Subcutaneous abdominal adipose tissue (tissue), 5 donors: ENCODE measurements at regions not wholly inside any gene's neighbourhood (a gene's known extent, or its start where the extent isn't known, plus 50 kb on each side); places are given as distances from the start of the nearest gene placed in this dataset.

Experiments used
- H3K27ac ChIP-seq: one replicate; pipeline ENCODE4 v1.7.0; 2013; ENCODE audit warnings: low read depth, mild to moderate bottlenecking, inconsistent platforms, low read length, moderate library complexity
- H3K27me3 ChIP-seq, 5 donors: one replicate each; pipeline ENCODE4 v1.7.0; 2013; ENCODE audit warnings: low read length in 5 of 5, inconsistent platforms in 1 of 5; ENCODE audit not compliant: control insufficient read depth in 5 of 5, insufficient read depth in 4 of 5
- H3K36me3 ChIP-seq, 5 donors: one replicate each; pipeline ENCODE4 v1.7.0; 2013; ENCODE audit warnings: low read length in 5 of 5; ENCODE audit not compliant: control insufficient read depth in 5 of 5, insufficient read depth in 5 of 5
- H3K4me1 ChIP-seq, 5 donors: one replicate each; pipeline ENCODE4 v1.7.0; 2013; ENCODE audit warnings: low read length in 5 of 5, mild to moderate bottlenecking in 3 of 5, moderate library complexity in 1 of 5; ENCODE audit not compliant: control insufficient read depth in 5 of 5, insufficient read depth in 5 of 5
- H3K4me3 ChIP-seq, 5 donors: one replicate each; pipeline ENCODE4 v1.7.0; 2013; ENCODE audit warnings: low read length in 5 of 5, low read depth in 1 of 5
- H3K9ac ChIP-seq, 5 donors: one replicate each; pipeline ENCODE4 v1.7.0; 2013; ENCODE audit warnings: low read length in 5 of 5, mild to moderate bottlenecking in 4 of 5, moderate library complexity in 3 of 5
- H3K9me3 ChIP-seq, 5 donors: one replicate each; pipeline ENCODE4 v1.7.0; 2013; ENCODE audit warnings: low read length in 5 of 5; ENCODE audit not compliant: control insufficient read depth in 5 of 5
- donor health status: healthy.
- donor health status: healthy.
- donor health status: healthy.
- donor health status: healthy.
- donor health status: healthy.

- Histone ChIP-seq H3K27me3 (peaks cover 0 to 4% (median 0%) of the 10 kb centered on the region in 5 donors), H3K9me3 (peaks cover 0 to 4% (median 0%) of the 10 kb centered on the region in 5 donors), H3K9ac (no peak overlapping the region), H3K27ac (no peak overlapping the region), H3K4me3 (no peak overlapping the region), H3K4me1 (no peaks in the 10 kb centered on the region), H3K36me3 (no peaks in the 10 kb centered on the region)
Observed at GRCh38 chr2:171608168-171608567, 79.1 kb upstream of the DYNC1I2 start.

- H3K36me3 ChIP-seq, result no peaks in the 10 kb centered on the region
- H3K27me3 ChIP-seq, result peaks cover 0 to 4% (median 0%) of the 10 kb centered on the region in 5 donors
- no peak overlapping the region for H3K9ac ChIP-seq
- no peak overlapping the region for H3K27ac ChIP-seq
- no peak overlapping the region for H3K4me3 ChIP-seq
- no peaks in the 10 kb centered on the region for H3K4me1 ChIP-seq
- H3K9me3 ChIP-seq, result peaks cover 0 to 4% (median 0%) of the 10 kb centered on the region in 5 donors
Observed at GRCh38 chr2:171610824-171611223, 76.4 kb upstream of the DYNC1I2 start.

GRCh38 chr2:171615069-171615468, 72.2 kb upstream of the DYNC1I2 start:
- Histone ChIP-seq H3K9me3 (no peaks in the 10 kb centered on the region), H3K4me3 (no peak overlapping the region), H3K9ac (no peak overlapping the region), H3K4me1 (no peaks in the 10 kb centered on the region), H3K36me3 (no peaks in the 10 kb centered on the region), H3K27me3 (peaks cover 0 to 4% (median 0%) of the 10 kb centered on the region in 5 donors), H3K27ac (no peak overlapping the region)

GRCh38 chr2:171617981-171618380, 69.3 kb upstream of the DYNC1I2 start:
- H3K9ac ChIP-seq, result no peak overlapping the region
- no peak overlapping the region for H3K4me3 ChIP-seq
- no peak overlapping the region for H3K27ac ChIP-seq
- H3K27me3 ChIP-seq, result no peaks in the 10 kb centered on the region
- no peaks in the 10 kb centered on the region for H3K36me3 ChIP-seq
- H3K9me3 ChIP-seq, result no peaks in the 10 kb centered on the region
- no peaks in the 10 kb centered on the region for H3K4me1 ChIP-seq

GRCh38 chr2:171625006-171625405, 62.3 kb upstream of the DYNC1I2 start:
- Histone ChIP-seq H3K9me3 (peaks cover 0 to 18% (median 16%) of the 10 kb centered on the region in 5 donors), H3K4me3 (no peak overlapping the region), H3K9ac (no peak overlapping the region), H3K27me3 (peaks cover 0 to 3% (median 0%) of the 10 kb centered on the region in 5 donors), H3K27ac (no peak overlapping the region), H3K36me3 (no peaks in the 10 kb centered on the region), H3K4me1 (no peaks in the 10 kb centered on the region)

- H3K4me1 ChIP-seq, result no peaks in the 10 kb centered on the region
- H3K27me3 ChIP-seq, result peaks cover 0 to 3% (median 0%) of the 10 kb centered on the region in 5 donors
- H3K9me3 ChIP-seq, result peaks cover 0 to 35% (median 29%) of the 10 kb centered on the region in 5 donors
- H3K4me3 ChIP-seq, result peak overlapping the region in 2 of 5 donors; percentile 4 to 7
- H3K36me3 ChIP-seq, result no peaks in the 10 kb centered on the region
- no peak overlapping the region for H3K9ac ChIP-seq
- no peak overlapping the region for H3K27ac ChIP-seq
Observed at GRCh38 chr2:171626949-171627348, 60.3 kb upstream of the DYNC1I2 start.

- peaks cover 0 to 39% (median 32%) of the 10 kb centered on the region in 5 donors for H3K9me3 ChIP-seq
- no peak overlapping the region for H3K27ac ChIP-seq
- no peak overlapping the region for H3K9ac ChIP-seq
- H3K36me3 ChIP-seq, result no peaks in the 10 kb centered on the region
- no peaks in the 10 kb centered on the region for H3K4me1 ChIP-seq
- H3K27me3 ChIP-seq, result peaks cover 0 to 3% (median 0%) of the 10 kb centered on the region in 5 donors
- H3K4me3 ChIP-seq, result peak overlapping the region in 2 of 5 donors; percentile 4 to 7
Observed at GRCh38 chr2:171627412-171627811, 59.9 kb upstream of the DYNC1I2 start.

GRCh38 chr2:171629113-171629512, 58.2 kb upstream of the DYNC1I2 start:
- no peak overlapping the region for H3K4me3 ChIP-seq
- peaks cover 0 to 3% (median 0%) of the 10 kb centered on the region in 5 donors for H3K27me3 ChIP-seq
- H3K9ac ChIP-seq, result no peak overlapping the region
- peaks cover 0 to 42% (median 33%) of the 10 kb centered on the region in 5 donors for H3K9me3 ChIP-seq
- H3K27ac ChIP-seq, result no peak overlapping the region
- no peaks in the 10 kb centered on the region for H3K36me3 ChIP-seq
- H3K4me1 ChIP-seq, result no peaks in the 10 kb centered on the region

GRCh38 chr2:171630089-171630770, 57.0 kb upstream of the DYNC1I2 start:
- peaks cover 0 to 42% (median 33%) of the 10 kb centered on the region in 5 donors for H3K9me3 ChIP-seq
- H3K27me3 ChIP-seq, result peaks cover 0 to 3% (median 0%) of the 10 kb centered on the region in 5 donors
- no peak overlapping the region for H3K9ac ChIP-seq
- no peaks in the 10 kb centered on the region for H3K36me3 ChIP-seq
- H3K4me1 ChIP-seq, result no peaks in the 10 kb centered on the region
- H3K4me3 ChIP-seq, result peak overlapping the region in 1 of 5 donors; percentile 3
- no peak overlapping the region for H3K27ac ChIP-seq

GRCh38 chr2:171630812-171631626, 56.2 kb upstream of the DYNC1I2 start:
- Histone ChIP-seq H3K9ac (no peak overlapping the region), H3K27ac (no peak overlapping the region), H3K36me3 (no peaks in the 10 kb centered on the region), H3K9me3 (peaks cover 0 to 42% (median 33%) of the 10 kb centered on the region in 5 donors), H3K4me3 (peak overlapping the region in 1 of 5 donors; percentile 3), H3K4me1 (no peaks in the 10 kb centered on the region), H3K27me3 (peaks cover 0 to 3% (median 0%) of the 10 kb centered on the region in 5 donors)
